Ishikawa (cell line): ENCODE measurements at regions not wholly inside any gene's neighbourhood (a gene's known extent, or its start where the extent isn't known, plus 50 kb on each side); places are given as distances from the start of the nearest gene placed in this dataset.

ENCODE experiments used
- CEBPB ChIP-seq: IDR thresholded peaks from 2 replicates; pipeline ENCODE4 v1.6.1; 2012
- CREB1 ChIP-seq: IDR thresholded peaks from 2 replicates; pipeline ENCODE4 v1.6.1; 2012; ENCODE audit warnings: low read depth
- EP300 ChIP-seq: IDR thresholded peaks from 2 replicates; pipeline ENCODE4 v1.6.1; 2012; ENCODE audit warnings: borderline replicate concordance
- FOXM1 ChIP-seq: IDR thresholded peaks from 2 replicates; pipeline ENCODE4 v1.6.1; 2012; ENCODE audit warnings: low read depth, borderline replicate concordance
- RAD21 ChIP-seq: IDR thresholded peaks from 2 replicates; pipeline ENCODE4 v1.6.1; 2012; ENCODE audit warnings: low read depth
- REST ChIP-seq: IDR thresholded peaks from 2 replicates; pipeline ENCODE4 v1.6.1; 2012; ENCODE audit warnings: low read depth, mild to moderate bottlenecking
- TAF1 ChIP-seq: IDR thresholded peaks from 2 replicates; pipeline ENCODE4 v1.6.1; 2012; ENCODE audit warnings: low read depth, mild to moderate bottlenecking

GRCh38 chr1:239560921-239561320, 174.6 kb downstream of the CHRM3 start:
- no peak for TF ChIP-seq CEBPB
- TF ChIP-seq TAF1, result no peak
- no peak for TF ChIP-seq EP300
- TF ChIP-seq FOXM1, result no peak
- TF ChIP-seq RAD21, result no peak
- TF ChIP-seq CREB1, result no peak
- TF ChIP-seq REST, result no peak
